ENCODE measurements at regions not wholly inside any gene's neighbourhood (a gene's known extent, or its start where the extent isn't known, plus 50 kb on each side); places are given as distances from the start of the nearest gene placed in this dataset.

GRCh38 chr10:29185050-29185449 lies 103.8 kb upstream of the LYZL1 start:
- H3K36me3 Mint-ChIP-seq (ENCODE audit: low read depth), result no peaks in the 10 kb centered on the region
- ATAC-seq, result no peak
- H3K27ac Mint-ChIP-seq, result no peak overlapping the region
- ChIA-PET CTCF (no interaction called here), POLR2A (interaction anchor here (0.6 kb wide), 1 partner anchor 1533 kb away, joined by 3 read pairs; no protein-coding TSS in a partner anchor)
- peaks cover 2% of the 10 kb centered on the region for H3K27me3 Mint-ChIP-seq (ENCODE audit: low read depth)
- H3K9me3 Mint-ChIP-seq (ENCODE audit: insufficient read depth), result no peaks in the 10 kb centered on the region
- H3K4me1 Mint-ChIP-seq (ENCODE audit: low read depth), result no peaks in the 10 kb centered on the region
- H3K4me3 Mint-ChIP-seq, result no peak overlapping the region
- DNase-seq, result no peak

GRCh38 chr10:29186221-29186620 lies 102.6 kb upstream of the LYZL1 start:
- H3K36me3 Mint-ChIP-seq (ENCODE audit: low read depth), result no peaks in the 10 kb centered on the region
- ChIA-PET POLR2A (no interaction called here), CTCF (no interaction called here)
- H3K27ac Mint-ChIP-seq, result no peak overlapping the region
- H3K4me3 Mint-ChIP-seq, result no peak overlapping the region
- no peaks in the 10 kb centered on the region for H3K9me3 Mint-ChIP-seq (ENCODE audit: insufficient read depth)
- peaks cover 2% of the 10 kb centered on the region for H3K27me3 Mint-ChIP-seq (ENCODE audit: low read depth)
- no peaks in the 10 kb centered on the region for H3K4me1 Mint-ChIP-seq (ENCODE audit: low read depth)
- no peak for ATAC-seq
- DNase-seq, result no peak

GRCh38 chr10:29189256-29189655 lies 99.6 kb upstream of the LYZL1 start:
- no peaks in the 10 kb centered on the region for H3K27me3 Mint-ChIP-seq (ENCODE audit: low read depth)
- ATAC-seq (no peak), DNase-seq (no peak)
- no peak overlapping the region for H3K4me3 Mint-ChIP-seq
- H3K36me3 Mint-ChIP-seq (ENCODE audit: low read depth), result no peaks in the 10 kb centered on the region
- no peak overlapping the region for H3K27ac Mint-ChIP-seq
- ChIA-PET CTCF (no interaction called here), POLR2A (no interaction called here)
- H3K4me1 Mint-ChIP-seq (ENCODE audit: low read depth), result no peaks in the 10 kb centered on the region
- H3K9me3 Mint-ChIP-seq (ENCODE audit: insufficient read depth), result no peaks in the 10 kb centered on the region

- POLR2A ChIA-PET, result no interaction called here
- ATAC-seq (no peak), DNase-seq (no peak)
- no peaks in the 10 kb centered on the region for H3K4me1 Mint-ChIP-seq (ENCODE audit: low read depth)
- no peaks in the 10 kb centered on the region for H3K27me3 Mint-ChIP-seq (ENCODE audit: low read depth)
- no peak overlapping the region for H3K4me3 Mint-ChIP-seq
- H3K9me3 Mint-ChIP-seq (ENCODE audit: insufficient read depth), result no peaks in the 10 kb centered on the region
- H3K36me3 Mint-ChIP-seq (ENCODE audit: low read depth), result no peaks in the 10 kb centered on the region
- no peak overlapping the region for H3K27ac Mint-ChIP-seq
- CTCF ChIA-PET, result no interaction called here
Measured at GRCh38 chr10:29191674-29192073, 97.2 kb upstream of the LYZL1 start.

GRCh38 chr10:29199339-29199738 lies 89.5 kb upstream of the LYZL1 start:
- ChIA-PET CTCF (no interaction called here), POLR2A (no interaction called here)
- H3K4me1 Mint-ChIP-seq (ENCODE audit: low read depth), result no peaks in the 10 kb centered on the region
- DNase-seq, result no peak
- H3K9me3 Mint-ChIP-seq (ENCODE audit: insufficient read depth), result no peaks in the 10 kb centered on the region
- H3K27ac Mint-ChIP-seq, result no peak overlapping the region
- H3K36me3 Mint-ChIP-seq (ENCODE audit: low read depth), result no peaks in the 10 kb centered on the region
- no peak overlapping the region for H3K4me3 Mint-ChIP-seq
- H3K27me3 Mint-ChIP-seq (ENCODE audit: low read depth), result no peaks in the 10 kb centered on the region
- ATAC-seq, result no peak

GRCh38 chr10:29199941-29200679 lies 88.8 kb upstream of the LYZL1 start:
- CTCF ChIA-PET, result interaction anchor here (0.6 kb wide), 1 partner anchor 187 kb away, joined by 3 read pairs; no protein-coding TSS in a partner anchor
- Mint-ChIP-seq H3K9me3 (ENCODE audit: insufficient read depth) (no peaks in the 10 kb centered on the region), H3K4me3 (no peak overlapping the region), H3K27me3 (ENCODE audit: low read depth) (no peaks in the 10 kb centered on the region), H3K36me3 (ENCODE audit: low read depth) (no peaks in the 10 kb centered on the region), H3K4me1 (ENCODE audit: low read depth) (no peaks in the 10 kb centered on the region), H3K27ac (no peak overlapping the region)
- POLR2A ChIA-PET, result no interaction called here
- ATAC-seq, result no peak
- DNase-seq, result no peak

- Mint-ChIP-seq H3K36me3 (ENCODE audit: low read depth) (no peaks in the 10 kb centered on the region), H3K9me3 (ENCODE audit: insufficient read depth) (no peaks in the 10 kb centered on the region), H3K27ac (no peak overlapping the region), H3K27me3 (ENCODE audit: low read depth) (no peaks in the 10 kb centered on the region), H3K4me1 (ENCODE audit: low read depth) (no peaks in the 10 kb centered on the region), H3K4me3 (no peak overlapping the region)
- ChIA-PET CTCF (no interaction called here), POLR2A (no interaction called here)
- ATAC-seq, result no peak
- no peak for DNase-seq
Measured at GRCh38 chr10:29202386-29202940, 86.4 kb upstream of the LYZL1 start.

- DNase-seq (no peak), ATAC-seq (no peak)
- no peak overlapping the region for H3K4me3 Mint-ChIP-seq
- H3K27ac Mint-ChIP-seq, result no peak overlapping the region
- no peaks in the 10 kb centered on the region for H3K9me3 Mint-ChIP-seq (ENCODE audit: insufficient read depth)
- ChIA-PET POLR2A (no interaction called here), CTCF (no interaction called here)
- no peaks in the 10 kb centered on the region for H3K36me3 Mint-ChIP-seq (ENCODE audit: low read depth)
- H3K4me1 Mint-ChIP-seq (ENCODE audit: low read depth), result no peaks in the 10 kb centered on the region
- H3K27me3 Mint-ChIP-seq (ENCODE audit: low read depth), result no peaks in the 10 kb centered on the region
Measured at GRCh38 chr10:29203432-29203831, 85.4 kb upstream of the LYZL1 start.

GRCh38 chr10:29204070-29204800 lies 84.6 kb upstream of the LYZL1 start:
- H3K9me3 Mint-ChIP-seq (ENCODE audit: insufficient read depth), result no peaks in the 10 kb centered on the region
- H3K4me1 Mint-ChIP-seq (ENCODE audit: low read depth), result no peaks in the 10 kb centered on the region
- CTCF ChIA-PET, result no interaction called here
- H3K4me3 Mint-ChIP-seq, result no peak overlapping the region
- no peak overlapping the region for H3K27ac Mint-ChIP-seq
- ATAC-seq, result no peak
- POLR2A ChIA-PET, result no interaction called here
- no peaks in the 10 kb centered on the region for H3K36me3 Mint-ChIP-seq (ENCODE audit: low read depth)
- no peaks in the 10 kb centered on the region for H3K27me3 Mint-ChIP-seq (ENCODE audit: low read depth)
- no peak for DNase-seq

GRCh38 chr10:29205787-29206186 lies 83.1 kb upstream of the LYZL1 start:
- H3K27ac Mint-ChIP-seq, result no peak overlapping the region
- no peak for ATAC-seq
- H3K27me3 Mint-ChIP-seq (ENCODE audit: low read depth), result peaks cover 3% of the 10 kb centered on the region

GRCh38 chr10:29208845-29209244 lies 80.0 kb upstream of the LYZL1 start:
- Mint-ChIP-seq H3K36me3 (ENCODE audit: low read depth) (no peaks in the 10 kb centered on the region), H3K27me3 (ENCODE audit: low read depth) (peaks cover 3% of the 10 kb centered on the region), H3K9me3 (ENCODE audit: insufficient read depth) (no peaks in the 10 kb centered on the region), H3K4me3 (no peak overlapping the region), H3K4me1 (ENCODE audit: low read depth) (no peaks in the 10 kb centered on the region), H3K27ac (no peak overlapping the region)
- ChIA-PET CTCF (no interaction called here), POLR2A (no interaction called here)
- DNase-seq (no peak), ATAC-seq (no peak)

More at GRCh38 chr10:29205787-29206186, 83.1 kb upstream of the LYZL1 start:
- H3K36me3 Mint-ChIP-seq (ENCODE audit: low read depth), result no peaks in the 10 kb centered on the region
- H3K9me3 Mint-ChIP-seq (ENCODE audit: insufficient read depth), result no peaks in the 10 kb centered on the region
- no peaks in the 10 kb centered on the region for H3K4me1 Mint-ChIP-seq (ENCODE audit: low read depth)
- no peak for DNase-seq
- no peak overlapping the region for H3K4me3 Mint-ChIP-seq
- ChIA-PET POLR2A (no interaction called here), CTCF (no interaction called here)

GRCh38 chr10:29209830-29210229 lies 79.0 kb upstream of the LYZL1 start:
- Mint-ChIP-seq H3K27me3 (ENCODE audit: low read depth) (peaks cover 3% of the 10 kb centered on the region), H3K4me3 (no peak overlapping the region), H3K27ac (no peak overlapping the region), H3K9me3 (ENCODE audit: insufficient read depth) (no peaks in the 10 kb centered on the region), H3K36me3 (ENCODE audit: low read depth) (no peaks in the 10 kb centered on the region), H3K4me1 (ENCODE audit: low read depth) (no peaks in the 10 kb centered on the region)
- POLR2A ChIA-PET, result no interaction called here
- ATAC-seq (no peak), DNase-seq (no peak)
- CTCF ChIA-PET, result no interaction called here

Data from activated CD8-positive, alpha-beta T cell treated with anti-CD3 and anti-CD28 coated beads, Interleukin-2, amount 10 ng/mL, durations not matched to agents 7 days and 5 days (primary cell).